Ishikawa (cell line): ENCODE measurements at regions not wholly inside any gene's neighbourhood (a gene's known extent, or its start where the extent isn't known, plus 50 kb on each side); places are given as distances from the start of the nearest gene placed in this dataset.

Source experiments
- CEBPB ChIP-seq: IDR thresholded peaks from 2 replicates; pipeline ENCODE4 v1.6.1; 2012
- CREB1 ChIP-seq: IDR thresholded peaks from 2 replicates; pipeline ENCODE4 v1.6.1; 2012; ENCODE audit warnings: low read depth
- EGR1 ChIP-seq: IDR thresholded peaks from 2 replicates; pipeline ENCODE4 v1.6.1; 2012
- EP300 ChIP-seq: IDR thresholded peaks from 2 replicates; pipeline ENCODE4 v1.6.1; 2012; ENCODE audit warnings: borderline replicate concordance
- FOXM1 ChIP-seq: IDR thresholded peaks from 2 replicates; pipeline ENCODE4 v1.6.1; 2012; ENCODE audit warnings: low read depth, borderline replicate concordance
- NFIC ChIP-seq: IDR thresholded peaks from 2 replicates; pipeline ENCODE4 v1.6.1; 2012
- RAD21 ChIP-seq: IDR thresholded peaks from 2 replicates; pipeline ENCODE4 v1.6.1; 2012; ENCODE audit warnings: low read depth
- TAF1 ChIP-seq: IDR thresholded peaks from 2 replicates; pipeline ENCODE4 v1.6.1; 2012; ENCODE audit warnings: low read depth, mild to moderate bottlenecking
- TEAD4 ChIP-seq: IDR thresholded peaks from 2 replicates; pipeline ENCODE4 v1.6.1; 2012
- YY1 ChIP-seq: IDR thresholded peaks from 2 replicates; pipeline ENCODE4 v1.6.1; 2012; ENCODE audit warnings: low read depth
- ZBTB7A ChIP-seq: IDR thresholded peaks from 2 replicates; pipeline ENCODE4 v1.6.1; 2012; ENCODE audit warnings: low read depth
- TF ChIP-seq, protein P1 (sequence below): IDR thresholded peaks from 2 replicates; pipeline ENCODE4 v1.6.1; 2012
- TF ChIP-seq, protein P2 (sequence below): IDR thresholded peaks from 2 replicates; pipeline ENCODE4 v1.6.1; 2012; ENCODE audit warnings: low read depth, mild to moderate bottlenecking

DNA sequence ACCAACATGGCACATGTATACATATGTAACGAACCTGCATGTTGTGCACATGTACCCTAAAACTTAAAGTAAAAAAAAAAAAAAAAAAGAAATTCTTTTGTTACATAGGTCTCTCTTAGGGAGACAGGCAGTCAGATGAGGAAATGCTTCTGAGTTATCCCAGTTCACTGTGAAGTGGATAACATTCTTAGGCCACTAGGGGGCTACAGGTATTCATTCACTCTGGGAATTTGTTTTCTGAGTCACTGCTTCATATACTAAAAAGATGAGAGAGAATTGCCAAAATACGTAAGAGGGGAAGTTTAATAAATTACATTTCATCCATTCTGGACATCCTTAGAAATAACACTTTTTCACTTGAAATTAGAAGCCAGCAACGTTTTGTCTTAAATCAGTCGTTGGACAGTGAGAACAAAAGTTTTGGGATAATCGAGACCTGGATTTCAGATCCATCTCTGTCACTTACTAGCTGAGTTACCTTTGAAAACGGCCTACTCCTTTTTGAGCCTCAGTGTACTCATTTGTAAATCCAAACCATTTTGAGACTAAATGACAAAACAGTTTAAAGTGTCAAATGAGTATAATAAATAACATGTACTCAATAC is 738.4 kb upstream of the ALCAM start:
- TF ChIP-seq, protein P1, sequence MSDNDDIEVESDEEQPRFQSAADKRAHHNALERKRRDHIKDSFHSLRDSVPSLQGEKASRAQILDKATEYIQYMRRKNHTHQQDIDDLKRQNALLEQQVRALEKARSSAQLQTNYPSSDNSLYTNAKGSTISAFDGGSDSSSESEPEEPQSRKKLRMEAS: no peak
- TF ChIP-seq, protein P2, sequence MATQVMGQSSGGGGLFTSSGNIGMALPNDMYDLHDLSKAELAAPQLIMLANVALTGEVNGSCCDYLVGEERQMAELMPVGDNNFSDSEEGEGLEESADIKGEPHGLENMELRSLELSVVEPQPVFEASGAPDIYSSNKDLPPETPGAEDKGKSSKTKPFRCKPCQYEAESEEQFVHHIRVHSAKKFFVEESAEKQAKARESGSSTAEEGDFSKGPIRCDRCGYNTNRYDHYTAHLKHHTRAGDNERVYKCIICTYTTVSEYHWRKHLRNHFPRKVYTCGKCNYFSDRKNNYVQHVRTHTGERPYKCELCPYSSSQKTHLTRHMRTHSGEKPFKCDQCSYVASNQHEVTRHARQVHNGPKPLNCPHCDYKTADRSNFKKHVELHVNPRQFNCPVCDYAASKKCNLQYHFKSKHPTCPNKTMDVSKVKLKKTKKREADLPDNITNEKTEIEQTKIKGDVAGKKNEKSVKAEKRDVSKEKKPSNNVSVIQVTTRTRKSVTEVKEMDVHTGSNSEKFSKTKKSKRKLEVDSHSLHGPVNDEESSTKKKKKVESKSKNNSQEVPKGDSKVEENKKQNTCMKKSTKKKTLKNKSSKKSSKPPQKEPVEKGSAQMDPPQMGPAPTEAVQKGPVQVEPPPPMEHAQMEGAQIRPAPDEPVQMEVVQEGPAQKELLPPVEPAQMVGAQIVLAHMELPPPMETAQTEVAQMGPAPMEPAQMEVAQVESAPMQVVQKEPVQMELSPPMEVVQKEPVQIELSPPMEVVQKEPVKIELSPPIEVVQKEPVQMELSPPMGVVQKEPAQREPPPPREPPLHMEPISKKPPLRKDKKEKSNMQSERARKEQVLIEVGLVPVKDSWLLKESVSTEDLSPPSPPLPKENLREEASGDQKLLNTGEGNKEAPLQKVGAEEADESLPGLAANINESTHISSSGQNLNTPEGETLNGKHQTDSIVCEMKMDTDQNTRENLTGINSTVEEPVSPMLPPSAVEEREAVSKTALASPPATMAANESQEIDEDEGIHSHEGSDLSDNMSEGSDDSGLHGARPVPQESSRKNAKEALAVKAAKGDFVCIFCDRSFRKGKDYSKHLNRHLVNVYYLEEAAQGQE: no peak
- TF ChIP-seq EGR1 (no peak), CEBPB (no peak), NFIC (no peak), RAD21 (peak; percentile 53), TEAD4 (no peak), CREB1 (no peak), EP300 (no peak), TAF1 (no peak), YY1 (no peak), FOXM1 (no peak), ZBTB7A (no peak)
